ENCODE measurements at regions not wholly inside any gene's neighbourhood (a gene's known extent, or its start where the extent isn't known, plus 50 kb on each side); places are given as distances from the start of the nearest gene placed in this dataset.

GRCh38 chr5:118761814-118762213 is 226.5 kb downstream of the DTWD2 start:
- Histone ChIP-seq H3K4me3 (ENCODE audit: low read length) (no peak overlapping the region), H3K27ac (ENCODE audit: low read length) (no peak overlapping the region), H2AFZ (ENCODE audit: low read length) (no peak overlapping the region), H3K4me1 (ENCODE audit: low read length) (no peaks in the 10 kb centered on the region), H3K36me3 (replicated peaks; ENCODE audit: insufficient read depth, low read length) (no peaks in the 10 kb centered on the region), H3K4me2 (ENCODE audit: low read depth, low read length) (no peak overlapping the region), H3K9me2 (replicated peaks; ENCODE audit: insufficient read depth, low read length) (no peaks in the 10 kb centered on the region), H3K9me3 (replicated peaks; ENCODE audit: insufficient read depth, low read length) (no peaks in the 10 kb centered on the region), H3F3A (ENCODE audit: insufficient read depth, low read length) (no peaks in the 10 kb centered on the region), H3K27me3 (replicated peaks; ENCODE audit: insufficient read depth, low read length) (no peaks in the 10 kb centered on the region), H3K79me2 (ENCODE audit: low read length) (no peaks in the 10 kb centered on the region), H4K20me1 (ENCODE audit: insufficient read depth, low read length) (no peaks in the 10 kb centered on the region), H3K9ac (ENCODE audit: low read length) (no peak overlapping the region)
- no peak for DNase-seq
- no peak for TF ChIP-seq EZH2 (optimal IDR thresholded peaks at IDR 0.05; ENCODE audit: low read depth, low read length)
- no peak for TF ChIP-seq CTCF (IDR thresholded peaks at IDR 0.05; ENCODE audit: low read length)
- TF ChIP-seq EZH2phosphoT487 (IDR thresholded peaks at IDR 0.05; ENCODE audit: low read length) = no peak

- no peaks in the 10 kb centered on the region for H3K27me3 ChIP-seq (replicated peaks; ENCODE audit: insufficient read depth, low read length)
- no peak overlapping the region for H3K27ac ChIP-seq (ENCODE audit: low read length)
- H3K9me3 ChIP-seq (replicated peaks; ENCODE audit: insufficient read depth, low read length) = no peaks in the 10 kb centered on the region
- no peak overlapping the region for H2AFZ ChIP-seq (ENCODE audit: low read length)
- H3K79me2 ChIP-seq (ENCODE audit: low read length) = no peaks in the 10 kb centered on the region
- H4K20me1 ChIP-seq (ENCODE audit: insufficient read depth, low read length) = no peaks in the 10 kb centered on the region
- H3F3A ChIP-seq (ENCODE audit: insufficient read depth, low read length) = no peaks in the 10 kb centered on the region
- no peak for DNase-seq
- H3K9me2 ChIP-seq (replicated peaks; ENCODE audit: insufficient read depth, low read length) = no peaks in the 10 kb centered on the region
- H3K4me1 ChIP-seq (ENCODE audit: low read length) = no peaks in the 10 kb centered on the region
- H3K4me2 ChIP-seq (ENCODE audit: low read depth, low read length) = no peak overlapping the region
- TF ChIP-seq CTCF (IDR thresholded peaks at IDR 0.05; ENCODE audit: low read length) (no peak), EZH2phosphoT487 (IDR thresholded peaks at IDR 0.05; ENCODE audit: low read length) (no peak), EZH2 (optimal IDR thresholded peaks at IDR 0.05; ENCODE audit: low read depth, low read length) (no peak)
- H3K4me3 ChIP-seq (ENCODE audit: low read length) = no peak overlapping the region
- H3K36me3 ChIP-seq (replicated peaks; ENCODE audit: insufficient read depth, low read length) = no peaks in the 10 kb centered on the region
- H3K9ac ChIP-seq (ENCODE audit: low read length) = no peak overlapping the region
Measured at GRCh38 chr5:118752969-118753368, 235.4 kb downstream of the DTWD2 start.

GRCh38 chr5:118736396-118736795 is 252.0 kb downstream of the DTWD2 start:
- Histone ChIP-seq H3K36me3 (replicated peaks; ENCODE audit: insufficient read depth, low read length) (no peaks in the 10 kb centered on the region), H3K9me2 (replicated peaks; ENCODE audit: insufficient read depth, low read length) (no peaks in the 10 kb centered on the region), H3K4me1 (ENCODE audit: low read length) (no peaks in the 10 kb centered on the region), H2AFZ (ENCODE audit: low read length) (no peak overlapping the region), H3K27ac (ENCODE audit: low read length) (no peak overlapping the region), H3K4me2 (ENCODE audit: low read depth, low read length) (no peak overlapping the region), H3K9me3 (replicated peaks; ENCODE audit: insufficient read depth, low read length) (no peaks in the 10 kb centered on the region), H4K20me1 (ENCODE audit: insufficient read depth, low read length) (no peaks in the 10 kb centered on the region), H3K4me3 (ENCODE audit: low read length) (no peak overlapping the region), H3K9ac (ENCODE audit: low read length) (no peak overlapping the region), H3K27me3 (replicated peaks; ENCODE audit: insufficient read depth, low read length) (no peaks in the 10 kb centered on the region), H3F3A (ENCODE audit: insufficient read depth, low read length) (no peaks in the 10 kb centered on the region), H3K79me2 (ENCODE audit: low read length) (no peaks in the 10 kb centered on the region)
- TF ChIP-seq EZH2 (optimal IDR thresholded peaks at IDR 0.05; ENCODE audit: low read depth, low read length) = no peak
- DNase-seq = no peak

- no peak for TF ChIP-seq EZH2phosphoT487 (IDR thresholded peaks at IDR 0.05; ENCODE audit: low read length)
- TF ChIP-seq EZH2 (optimal IDR thresholded peaks at IDR 0.05; ENCODE audit: low read depth, low read length) = no peak
- no peak for TF ChIP-seq CTCF (IDR thresholded peaks at IDR 0.05; ENCODE audit: low read length)
- Histone ChIP-seq H3K9me3 (replicated peaks; ENCODE audit: insufficient read depth, low read length) (no peaks in the 10 kb centered on the region), H2AFZ (ENCODE audit: low read length) (no peak overlapping the region), H3K79me2 (ENCODE audit: low read length) (no peaks in the 10 kb centered on the region), H3K36me3 (replicated peaks; ENCODE audit: insufficient read depth, low read length) (no peaks in the 10 kb centered on the region), H3K27me3 (replicated peaks; ENCODE audit: insufficient read depth, low read length) (no peaks in the 10 kb centered on the region), H3K4me2 (ENCODE audit: low read depth, low read length) (no peak overlapping the region), H3K4me1 (ENCODE audit: low read length) (no peaks in the 10 kb centered on the region), H3K27ac (ENCODE audit: low read length) (no peak overlapping the region), H4K20me1 (ENCODE audit: insufficient read depth, low read length) (no peaks in the 10 kb centered on the region), H3K9ac (ENCODE audit: low read length) (no peak overlapping the region), H3K9me2 (replicated peaks; ENCODE audit: insufficient read depth, low read length) (no peaks in the 10 kb centered on the region), H3F3A (ENCODE audit: insufficient read depth, low read length) (no peaks in the 10 kb centered on the region), H3K4me3 (ENCODE audit: low read length) (no peak overlapping the region)
- DNase-seq = no peak
Measured at GRCh38 chr5:118733394-118733793, 255.0 kb downstream of the DTWD2 start.
